Raji (cell line): ENCODE measurements at regions not wholly inside any gene's neighbourhood (a gene's known extent, or its start where the extent isn't known, plus 50 kb on each side); places are given as distances from the start of the nearest gene placed in this dataset.

Source experiments
- POLR2A ChIP-seq: IDR thresholded peaks from 2 replicates; pipeline ENCODE4 v1.6.1; 2011; ENCODE audit warnings: low read depth, low read length, control low read depth; ENCODE audit not compliant: insufficient read depth

GRCh38 chr9:567747-568305, 273.7 kb upstream of the DMRT1 start:
- no peak for TF ChIP-seq POLR2A

- no peak for TF ChIP-seq POLR2A
Observed at GRCh38 chr9:569296-569695, 272.2 kb upstream of the DMRT1 start.

GRCh38 chr9:570187-570586, 271.3 kb upstream of the DMRT1 start:
- TF ChIP-seq POLR2A = no peak

GRCh38 chr9:571066-571465, 270.4 kb upstream of the DMRT1 start:
- TF ChIP-seq POLR2A = no peak

GRCh38 chr9:571741-572140, 269.8 kb upstream of the DMRT1 start:
- no peak for TF ChIP-seq POLR2A

- no peak for TF ChIP-seq POLR2A
Observed at GRCh38 chr9:573691-574410, 267.6 kb upstream of the DMRT1 start.

GRCh38 chr9:575139-575538, 266.4 kb upstream of the DMRT1 start:
- TF ChIP-seq POLR2A = no peak

GRCh38 chr9:580652-581342, 260.7 kb upstream of the DMRT1 start:
- no peak for TF ChIP-seq POLR2A

- no peak for TF ChIP-seq POLR2A
Observed at GRCh38 chr9:581673-582497, 259.6 kb upstream of the DMRT1 start.

- no peak for TF ChIP-seq POLR2A
Observed at GRCh38 chr9:582775-583174, 258.7 kb upstream of the DMRT1 start.

GRCh38 chr9:587527-587926, 254.0 kb upstream of the DMRT1 start:
- TF ChIP-seq POLR2A = no peak

- TF ChIP-seq POLR2A = no peak
Observed at GRCh38 chr9:588981-589380, 252.5 kb upstream of the DMRT1 start.

- TF ChIP-seq POLR2A = no peak
Observed at GRCh38 chr9:589723-590122, 251.8 kb upstream of the DMRT1 start.

- no peak for TF ChIP-seq POLR2A
Observed at GRCh38 chr9:591292-591691, 250.2 kb upstream of the DMRT1 start.

- TF ChIP-seq POLR2A = no peak
Observed at GRCh38 chr9:592225-592624, 249.3 kb upstream of the DMRT1 start.
